ENCODE measurements at regions not wholly inside any gene's neighbourhood (a gene's known extent, or its start where the extent isn't known, plus 50 kb on each side); places are given as distances from the start of the nearest gene placed in this dataset.

- no peak for TF ChIP-seq CTCF (IDR thresholded peaks at IDR 0.05)
- TF ChIP-seq POLR2A (IDR thresholded peaks at IDR 0.05), result no peak
These were observed 268.4 kb upstream of the ROPN1 start for GRCh38 chr3:124260206-124260915.

Measured in right lobe of liver (tissue), 4 donors.